ENCODE measurements at regions not wholly inside any gene's neighbourhood (a gene's known extent, or its start where the extent isn't known, plus 50 kb on each side); places are given as distances from the start of the nearest gene placed in this dataset.

GRCh38 chr15:62591842-62592838, 427.1 kb upstream of the C2CD4B start:
- DNase-seq = no peak

- DNase-seq = no peak
These were observed 427.8 kb upstream of the C2CD4B start for GRCh38 chr15:62592920-62593319.

GRCh38 chr15:62593681-62594399, 428.8 kb upstream of the C2CD4B start:
- no peak for DNase-seq

DNA sequence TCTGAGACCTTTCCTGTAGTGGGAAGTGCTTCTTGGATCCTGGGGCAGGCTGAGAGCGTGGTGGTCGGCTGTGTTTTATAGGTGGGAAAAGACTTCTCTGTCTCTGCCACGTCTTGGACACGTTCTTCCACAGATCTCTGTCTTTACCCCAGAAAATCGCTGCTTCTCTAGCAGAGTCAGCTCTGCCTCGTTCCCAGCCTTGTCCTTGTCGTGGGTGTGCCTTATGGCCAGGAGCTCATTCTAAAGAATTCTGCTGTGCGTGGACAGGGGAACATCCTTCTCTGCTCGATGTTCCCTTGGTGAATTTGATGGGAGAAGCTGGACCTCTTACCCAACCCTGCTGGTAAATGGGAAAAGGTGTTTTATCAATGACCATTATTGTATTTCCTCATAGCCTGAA, 433.1 kb upstream of the C2CD4B start:
- no peak for DNase-seq

DNA sequence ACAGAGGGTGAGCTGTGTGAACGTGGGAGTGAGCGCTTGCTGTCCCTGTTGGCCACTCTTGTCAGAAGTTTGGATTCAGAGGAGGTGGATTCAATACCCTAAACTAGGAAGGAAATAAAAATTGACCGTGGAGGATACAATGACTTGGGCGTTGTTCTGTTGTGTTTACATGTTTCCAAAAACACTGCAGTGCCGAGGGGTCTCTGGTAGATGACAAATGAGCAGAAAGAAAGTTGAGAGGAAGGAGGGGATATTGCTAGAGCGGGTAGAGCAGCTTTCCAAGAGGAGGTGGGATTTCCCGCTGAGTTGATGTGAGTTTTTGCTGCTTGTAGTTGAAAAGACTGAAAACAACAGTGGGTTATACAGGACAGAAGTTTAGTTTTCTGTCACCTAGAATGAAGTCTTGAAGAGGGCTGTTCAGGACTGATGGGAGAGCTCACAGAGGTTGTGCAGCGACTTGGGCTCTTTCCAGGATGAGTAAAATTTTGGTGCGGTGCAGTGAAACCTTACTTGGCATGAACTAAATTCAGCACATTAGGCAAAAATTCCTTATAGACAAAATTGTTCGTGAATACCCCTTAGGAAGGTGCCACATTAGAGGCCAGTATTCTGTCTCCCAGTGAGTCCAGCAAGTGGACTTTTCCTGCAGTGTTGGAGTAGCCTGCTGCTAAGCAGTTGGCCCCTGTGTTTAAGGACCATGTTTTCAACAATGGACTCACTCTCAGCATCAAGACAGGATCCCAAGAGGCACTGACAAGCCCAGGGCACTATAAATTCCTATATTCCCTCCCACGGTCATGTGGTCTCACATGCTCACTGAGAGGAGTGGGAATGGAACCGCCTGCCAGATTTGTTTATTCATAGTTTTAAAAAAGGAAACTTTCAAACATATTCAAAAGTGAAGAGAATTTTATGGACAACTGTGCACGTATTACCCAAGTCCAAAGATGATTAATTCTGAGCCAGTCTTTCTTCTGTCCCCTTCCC, 435.0 kb upstream of the C2CD4B start:
- no peak for DNase-seq

DNA sequence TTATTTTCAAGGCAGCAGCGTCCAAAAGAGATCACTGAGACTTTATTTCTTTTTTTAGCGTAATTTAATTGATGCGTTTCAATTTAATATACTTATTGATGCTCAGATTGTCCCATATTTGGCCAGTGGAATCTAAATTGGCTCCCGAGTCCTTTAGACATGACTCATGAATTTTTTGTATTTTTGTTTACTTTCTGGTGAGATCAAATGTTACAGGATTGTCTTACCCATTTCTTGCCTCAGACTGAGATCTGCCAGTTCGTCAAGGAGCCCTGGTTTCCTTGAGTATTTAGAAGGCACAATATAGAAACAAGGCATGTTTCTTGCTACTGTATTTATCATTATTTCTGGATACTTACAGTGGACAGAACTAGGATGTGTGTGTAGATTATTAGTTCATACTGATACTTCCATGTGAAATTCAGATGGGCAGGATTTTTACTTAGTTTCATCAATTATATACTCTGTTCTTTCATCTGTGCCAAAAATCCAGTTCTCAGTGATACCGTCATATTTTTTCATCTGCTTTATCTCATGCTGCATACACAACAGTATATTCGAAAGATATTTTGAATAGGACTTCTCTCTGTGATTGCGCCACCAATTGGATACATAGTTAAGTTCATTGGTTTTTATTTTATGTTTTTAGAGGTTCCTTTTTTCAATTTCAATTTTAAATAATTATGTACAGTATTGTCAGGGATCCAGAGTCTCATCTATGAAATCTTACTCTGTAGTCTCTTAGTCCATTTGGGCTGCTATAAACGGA, 436.9 kb upstream of the C2CD4B start:
- DNase-seq = no peak

- DNase-seq = no peak
These were observed 438.7 kb upstream of the C2CD4B start for GRCh38 chr15:62603742-62604141.

DNA sequence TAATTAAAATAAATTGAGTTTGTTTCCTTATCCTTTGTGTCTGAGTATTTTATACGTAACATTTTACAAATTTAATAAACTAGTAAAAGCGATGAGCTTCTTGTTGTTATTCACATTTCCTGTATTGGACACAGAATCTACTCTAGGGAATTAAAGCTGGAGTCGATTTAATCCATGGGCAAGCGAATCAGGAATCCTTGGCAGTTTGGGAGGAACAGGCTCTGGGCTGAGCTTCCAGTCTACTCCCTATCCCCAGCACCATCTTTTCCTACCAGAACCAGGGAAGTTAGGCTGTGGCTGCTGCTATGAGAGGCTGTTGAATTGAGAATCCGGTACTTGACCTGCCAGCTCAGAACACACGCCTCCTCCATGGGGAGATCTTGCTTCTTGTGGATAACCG, 437.3 kb upstream of the TPM1 start:
- no peak for DNase-seq

- DNase-seq = no peak
These were observed 436.0 kb upstream of the TPM1 start for GRCh38 chr15:62606376-62607113.

DNA sequence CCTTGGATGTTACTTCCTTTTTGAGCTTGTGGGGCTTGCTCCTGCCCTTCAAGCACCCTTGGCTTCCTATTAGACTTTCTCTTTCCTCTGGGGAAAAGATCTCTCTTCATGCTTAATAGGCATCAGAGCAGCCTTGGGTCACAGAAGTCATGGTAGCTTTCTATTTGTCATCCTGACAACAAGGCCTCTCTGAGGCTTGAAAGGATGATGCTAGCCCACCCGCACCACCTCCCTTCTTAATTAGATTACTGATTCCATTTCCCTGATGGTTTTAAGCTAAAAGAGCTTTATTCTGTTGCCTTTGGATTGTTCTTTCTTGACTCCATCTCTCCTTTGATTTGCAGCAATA, 435.5 kb upstream of the TPM1 start:
- no peak for DNase-seq

GRCh38 chr15:62607643-62608042, 434.9 kb upstream of the TPM1 start:
- no peak for DNase-seq

DNA sequence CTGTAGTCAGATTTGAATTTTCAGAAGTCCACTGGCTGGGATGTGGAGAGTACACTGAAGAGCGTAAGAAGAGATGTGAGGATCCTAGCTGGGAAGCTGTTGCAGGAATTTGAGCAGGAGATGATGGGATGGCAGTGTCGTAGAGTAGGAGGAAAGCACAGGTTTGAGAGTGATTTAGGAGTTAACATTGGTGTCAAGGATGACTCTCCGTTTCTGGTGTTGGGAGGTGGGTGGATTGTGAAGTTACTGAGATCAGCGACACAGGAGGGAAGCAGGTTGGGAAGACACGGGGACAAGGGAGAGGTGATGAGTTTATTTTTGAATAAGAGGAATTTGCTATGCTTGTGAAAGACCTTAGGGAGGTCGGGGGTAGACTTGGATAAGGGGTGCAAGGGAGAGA, 434.2 kb upstream of the TPM1 start:
- no peak for DNase-seq

DNA sequence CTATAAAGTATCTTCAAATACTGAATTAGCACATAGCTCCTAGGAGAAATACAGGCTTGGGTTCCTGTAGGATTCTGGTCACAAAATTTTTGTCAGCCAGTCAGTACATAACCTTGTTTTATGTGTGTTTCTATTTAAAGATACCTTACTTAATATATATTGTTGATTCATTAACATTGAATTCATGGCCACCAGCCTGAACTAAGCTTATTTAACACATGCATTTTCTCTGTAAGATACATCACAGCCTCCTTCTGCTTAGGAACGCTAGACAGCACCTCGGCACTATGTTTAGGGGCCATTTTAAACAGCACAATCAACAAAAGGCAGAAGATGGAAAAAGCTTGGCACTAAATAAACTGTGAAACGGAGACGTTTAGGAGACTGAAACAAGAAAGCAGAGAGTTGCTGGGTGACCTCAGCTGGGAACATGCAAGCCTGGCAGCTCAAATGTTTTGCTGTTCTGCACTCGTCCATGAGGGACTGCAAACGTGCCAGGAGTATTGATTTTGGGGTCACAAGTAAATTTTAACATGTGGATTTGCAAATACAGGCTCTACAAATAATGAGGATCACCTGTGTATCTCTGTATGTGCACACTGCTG, 432.2 kb upstream of the TPM1 start:
- no peak for DNase-seq

DNA sequence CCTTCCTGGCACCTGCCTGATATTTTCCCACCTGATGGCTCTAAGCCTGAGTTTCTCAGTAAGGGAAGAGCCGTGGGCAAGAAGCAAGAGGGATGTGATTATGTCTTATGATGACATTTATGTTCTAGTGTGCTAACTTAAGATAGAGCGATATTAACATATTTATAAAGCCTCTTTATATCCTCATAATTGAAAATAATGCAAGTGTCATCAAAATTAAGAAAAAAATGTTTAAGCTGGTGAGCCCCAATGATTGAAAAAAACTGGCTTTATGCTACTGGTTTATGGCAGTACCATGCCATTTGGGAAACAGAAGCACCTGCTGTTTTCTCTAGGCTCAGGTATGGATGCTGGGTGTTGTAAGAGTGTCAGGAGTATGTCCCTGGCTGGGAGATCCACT, 431.5 kb upstream of the TPM1 start:
- DNase-seq = no peak

GRCh38 chr15:62612183-62612733, 430.3 kb upstream of the TPM1 start:
- no peak for DNase-seq

GRCh38 chr15:62612771-62613170, 429.8 kb upstream of the TPM1 start:
- no peak for DNase-seq

DNA sequence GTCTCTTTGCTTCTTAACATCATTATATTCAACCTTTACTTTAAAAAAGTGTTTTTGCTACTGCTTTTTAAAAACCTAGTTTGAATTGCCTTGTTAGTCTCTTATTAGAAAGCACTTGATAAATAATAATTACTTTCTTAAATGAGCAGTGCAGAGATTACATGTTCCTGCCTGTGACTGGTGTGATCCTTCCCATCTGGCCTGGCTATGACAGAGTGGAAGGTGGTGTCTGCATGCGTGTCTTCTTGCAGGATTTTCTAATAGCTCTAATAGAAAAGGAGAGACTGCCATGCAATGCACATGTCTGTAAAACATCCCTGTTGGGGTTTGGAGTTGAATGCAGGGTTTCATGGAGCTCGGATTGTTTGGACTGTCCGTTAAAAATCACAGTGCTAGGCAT, 425.8 kb upstream of the TPM1 start:
- DNase-seq = no peak

- DNase-seq = no peak
These were observed 424.8 kb upstream of the TPM1 start for GRCh38 chr15:62617741-62618140.

GRCh38 chr15:62618432-62618831, 424.1 kb upstream of the TPM1 start:
- no peak for DNase-seq

DNA sequence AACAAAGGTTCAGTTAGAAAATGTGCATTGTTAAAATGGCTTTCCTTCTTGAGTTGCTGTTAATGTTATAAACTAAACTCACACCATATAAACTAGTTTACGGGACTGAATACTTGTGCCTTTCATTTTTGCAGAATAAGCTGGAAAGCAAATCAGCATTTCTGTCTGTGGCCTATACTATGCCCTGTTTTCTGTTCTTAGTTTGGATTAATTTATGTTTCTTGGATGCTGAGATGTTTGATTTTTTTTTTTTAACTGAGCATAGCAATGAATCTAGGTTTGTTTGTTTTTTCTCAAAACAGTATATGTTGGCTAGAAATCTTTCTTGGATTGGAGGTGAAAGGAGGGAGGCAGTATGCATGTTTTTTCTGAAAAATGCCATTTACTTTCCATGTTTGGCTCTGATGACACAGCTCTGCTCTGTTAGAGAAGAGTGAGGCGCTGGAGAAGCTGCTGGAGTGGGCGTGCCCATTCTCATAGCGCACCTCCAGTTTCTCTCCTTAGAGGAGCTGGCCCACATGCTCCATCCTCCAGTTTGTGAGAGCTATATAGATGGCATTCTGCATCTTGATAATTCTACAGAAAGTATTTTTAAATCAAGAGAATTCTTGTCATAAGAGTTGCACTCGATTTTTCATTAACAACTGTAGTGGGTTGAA, 423.6 kb upstream of the TPM1 start:
- no peak for DNase-seq
